ENCODE measurements at regions not wholly inside any gene's neighbourhood (a gene's known extent, or its start where the extent isn't known, plus 50 kb on each side); places are given as distances from the start of the nearest gene placed in this dataset.

- no peaks in the 10 kb centered on the region for H3K36me3 ChIP-seq (ENCODE audit: control insufficient read depth in 4 of 4, insufficient read depth in 4 of 4, low read length in 3 of 4)
- no peak overlapping the region for H3K27ac ChIP-seq (ENCODE audit: insufficient read depth in 1 of 2, low read depth in 1 of 2, low read length in 2 of 2, poor library complexity in 1 of 2, severe bottlenecking in 2 of 2)
- no peak overlapping the region for H3K4me3 ChIP-seq (ENCODE audit: control insufficient read depth in 1 of 7, extremely low read depth in 1 of 7, insufficient read depth in 4 of 7, low read depth in 2 of 7, low read length in 6 of 7)
- H3K27me3 ChIP-seq (replicated peaks in 2 of 5; ENCODE audit: control insufficient read depth in 4 of 5, insufficient read depth in 5 of 5, low read length in 4 of 5) = no peaks in the 10 kb centered on the region
- POLR2A ChIA-PET = no interaction called here
- H3K4me1 ChIP-seq (ENCODE audit: control extremely low read depth in 1 of 4, control insufficient read depth in 4 of 4, insufficient read depth in 4 of 4, low read length in 3 of 4) = no peaks in the 10 kb centered on the region
- no peak for DNase-seq
- H3K9me3 ChIP-seq (ENCODE audit: control extremely low read depth in 1 of 5, control insufficient read depth in 4 of 5, insufficient read depth in 2 of 5, low read depth in 1 of 5, low read length in 4 of 5) = no peaks in the 10 kb centered on the region
- CTCF ChIA-PET = interaction anchor here (0.7 kb wide), 1 partner anchor 14 kb away, joined by 3 read pairs; no protein-coding TSS in a partner anchor
These were observed 253.6 kb upstream of the PEX5L start for GRCh38 chr3:180290300-180290699.

- Histone ChIP-seq H3K27ac (ENCODE audit: insufficient read depth in 1 of 2, low read depth in 1 of 2, low read length in 2 of 2, poor library complexity in 1 of 2, severe bottlenecking in 2 of 2) (no peak overlapping the region), H3K36me3 (ENCODE audit: control insufficient read depth in 4 of 4, insufficient read depth in 4 of 4, low read length in 3 of 4) (no peaks in the 10 kb centered on the region), H3K9me3 (ENCODE audit: control extremely low read depth in 1 of 5, control insufficient read depth in 4 of 5, insufficient read depth in 2 of 5, low read depth in 1 of 5, low read length in 4 of 5) (no peaks in the 10 kb centered on the region), H3K4me3 (ENCODE audit: control insufficient read depth in 1 of 7, extremely low read depth in 1 of 7, insufficient read depth in 4 of 7, low read depth in 2 of 7, low read length in 6 of 7) (no peak overlapping the region), H3K27me3 (replicated peaks in 2 of 5; ENCODE audit: control insufficient read depth in 4 of 5, insufficient read depth in 5 of 5, low read length in 4 of 5) (no peaks in the 10 kb centered on the region), H3K4me1 (ENCODE audit: control extremely low read depth in 1 of 4, control insufficient read depth in 4 of 4, insufficient read depth in 4 of 4, low read length in 3 of 4) (no peaks in the 10 kb centered on the region)
- WGBS (ENCODE audit: insufficient coverage) = 100% methylated on average over 1 of the region's 1 CpG
- ChIA-PET POLR2A (no interaction called here), CTCF (no interaction called here)
- DNase-seq = no peak
These were observed 257.7 kb upstream of the PEX5L start for GRCh38 chr3:180294282-180295027.

- 68% methylated on average over 2 of the region's 2 CpGs for WGBS (ENCODE audit: insufficient coverage)
- H3K36me3 ChIP-seq (ENCODE audit: control insufficient read depth in 4 of 4, insufficient read depth in 4 of 4, low read length in 3 of 4) = no peaks in the 10 kb centered on the region
- H3K4me1 ChIP-seq (ENCODE audit: control extremely low read depth in 1 of 4, control insufficient read depth in 4 of 4, insufficient read depth in 4 of 4, low read length in 3 of 4) = no peaks in the 10 kb centered on the region
- no peak overlapping the region for H3K4me3 ChIP-seq (ENCODE audit: control insufficient read depth in 1 of 7, extremely low read depth in 1 of 7, insufficient read depth in 4 of 7, low read depth in 2 of 7, low read length in 6 of 7)
- H3K27me3 ChIP-seq (replicated peaks in 2 of 5; ENCODE audit: control insufficient read depth in 4 of 5, insufficient read depth in 5 of 5, low read length in 4 of 5) = no peaks in the 10 kb centered on the region
- CTCF ChIA-PET = no interaction called here
- DNase-seq = no peak
- POLR2A ChIA-PET = no interaction called here
- no peaks in the 10 kb centered on the region for H3K9me3 ChIP-seq (ENCODE audit: control extremely low read depth in 1 of 5, control insufficient read depth in 4 of 5, insufficient read depth in 2 of 5, low read depth in 1 of 5, low read length in 4 of 5)
- H3K27ac ChIP-seq (ENCODE audit: insufficient read depth in 1 of 2, low read depth in 1 of 2, low read length in 2 of 2, poor library complexity in 1 of 2, severe bottlenecking in 2 of 2) = no peak overlapping the region
These were observed 259.1 kb upstream of the PEX5L start for GRCh38 chr3:180295811-180296210.

GRCh38 chr3:180296971-180297370 is 260.2 kb upstream of the PEX5L start:
- Histone ChIP-seq H3K9me3 (ENCODE audit: control extremely low read depth in 1 of 5, control insufficient read depth in 4 of 5, insufficient read depth in 2 of 5, low read depth in 1 of 5, low read length in 4 of 5) (no peaks in the 10 kb centered on the region), H3K4me3 (ENCODE audit: control insufficient read depth in 1 of 7, extremely low read depth in 1 of 7, insufficient read depth in 4 of 7, low read depth in 2 of 7, low read length in 6 of 7) (no peak overlapping the region), H3K4me1 (ENCODE audit: control extremely low read depth in 1 of 4, control insufficient read depth in 4 of 4, insufficient read depth in 4 of 4, low read length in 3 of 4) (no peaks in the 10 kb centered on the region), H3K27me3 (replicated peaks in 2 of 5; ENCODE audit: control insufficient read depth in 4 of 5, insufficient read depth in 5 of 5, low read length in 4 of 5) (no peaks in the 10 kb centered on the region), H3K36me3 (ENCODE audit: control insufficient read depth in 4 of 4, insufficient read depth in 4 of 4, low read length in 3 of 4) (no peaks in the 10 kb centered on the region), H3K27ac (ENCODE audit: insufficient read depth in 1 of 2, low read depth in 1 of 2, low read length in 2 of 2, poor library complexity in 1 of 2, severe bottlenecking in 2 of 2) (no peak overlapping the region)
- POLR2A ChIA-PET = no interaction called here
- 95% methylated on average over 2 of the region's 5 CpGs for WGBS (ENCODE audit: insufficient coverage)
- DNase-seq = no peak
- CTCF ChIA-PET = no interaction called here

DNA sequence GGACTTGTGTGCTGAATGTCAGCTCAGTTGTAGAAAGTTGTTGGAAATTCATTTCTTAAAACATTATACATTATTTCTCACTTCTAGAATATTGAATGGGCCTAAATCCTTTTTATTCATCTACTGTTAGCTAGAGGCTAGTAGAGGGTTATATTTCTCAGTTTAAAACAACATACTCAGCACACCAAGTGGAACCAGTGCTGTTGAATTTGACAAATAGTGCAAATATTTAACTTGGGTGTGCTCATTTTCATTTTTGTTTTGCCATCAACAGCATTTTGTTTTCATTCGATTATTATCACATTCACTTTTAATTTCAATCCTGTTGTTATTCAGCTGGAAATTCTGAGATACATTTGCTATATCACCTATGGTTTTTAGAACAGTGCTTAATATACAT is 269.4 kb upstream of the PEX5L start:
- WGBS (ENCODE audit: insufficient coverage) = no CpG with 5 or more reads among the region's 1 CpG
- Histone ChIP-seq H3K36me3 (ENCODE audit: control insufficient read depth in 4 of 4, insufficient read depth in 4 of 4, low read length in 3 of 4) (no peaks in the 10 kb centered on the region), H3K27ac (ENCODE audit: insufficient read depth in 1 of 2, low read depth in 1 of 2, low read length in 2 of 2, poor library complexity in 1 of 2, severe bottlenecking in 2 of 2) (no peak overlapping the region), H3K27me3 (replicated peaks in 2 of 5; ENCODE audit: control insufficient read depth in 4 of 5, insufficient read depth in 5 of 5, low read length in 4 of 5) (no peaks in the 10 kb centered on the region), H3K4me3 (ENCODE audit: control insufficient read depth in 1 of 7, extremely low read depth in 1 of 7, insufficient read depth in 4 of 7, low read depth in 2 of 7, low read length in 6 of 7) (no peak overlapping the region), H3K9me3 (ENCODE audit: control extremely low read depth in 1 of 5, control insufficient read depth in 4 of 5, insufficient read depth in 2 of 5, low read depth in 1 of 5, low read length in 4 of 5) (no peaks in the 10 kb centered on the region), H3K4me1 (ENCODE audit: control extremely low read depth in 1 of 4, control insufficient read depth in 4 of 4, insufficient read depth in 4 of 4, low read length in 3 of 4) (no peaks in the 10 kb centered on the region)
- DNase-seq = no peak
- ChIA-PET CTCF (no interaction called here), POLR2A (no interaction called here)

GRCh38 chr3:180306691-180307090 is 270.0 kb upstream of the PEX5L start:
- H3K36me3 ChIP-seq (ENCODE audit: control insufficient read depth in 4 of 4, insufficient read depth in 4 of 4, low read length in 3 of 4) = no peaks in the 10 kb centered on the region
- no peak overlapping the region for H3K4me3 ChIP-seq (ENCODE audit: control insufficient read depth in 1 of 7, extremely low read depth in 1 of 7, insufficient read depth in 4 of 7, low read depth in 2 of 7, low read length in 6 of 7)
- H3K9me3 ChIP-seq (ENCODE audit: control extremely low read depth in 1 of 5, control insufficient read depth in 4 of 5, insufficient read depth in 2 of 5, low read depth in 1 of 5, low read length in 4 of 5) = no peaks in the 10 kb centered on the region
- no peaks in the 10 kb centered on the region for H3K27me3 ChIP-seq (replicated peaks in 2 of 5; ENCODE audit: control insufficient read depth in 4 of 5, insufficient read depth in 5 of 5, low read length in 4 of 5)
- H3K27ac ChIP-seq (ENCODE audit: insufficient read depth in 1 of 2, low read depth in 1 of 2, low read length in 2 of 2, poor library complexity in 1 of 2, severe bottlenecking in 2 of 2) = no peak overlapping the region
- POLR2A ChIA-PET = no interaction called here
- WGBS (ENCODE audit: insufficient coverage) = 86% methylated on average over 7 of the region's 7 CpGs
- no peaks in the 10 kb centered on the region for H3K4me1 ChIP-seq (ENCODE audit: control extremely low read depth in 1 of 4, control insufficient read depth in 4 of 4, insufficient read depth in 4 of 4, low read length in 3 of 4)
- CTCF ChIA-PET = no interaction called here
- DNase-seq = no peak

GRCh38 chr3:180311242-180311641 is 274.5 kb upstream of the PEX5L start:
- no peaks in the 10 kb centered on the region for H3K27me3 ChIP-seq (replicated peaks in 2 of 5; ENCODE audit: control insufficient read depth in 4 of 5, insufficient read depth in 5 of 5, low read length in 4 of 5)
- H3K9me3 ChIP-seq (ENCODE audit: control extremely low read depth in 1 of 5, control insufficient read depth in 4 of 5, insufficient read depth in 2 of 5, low read depth in 1 of 5, low read length in 4 of 5) = no peaks in the 10 kb centered on the region
- 63% methylated on average over 1 of the region's 1 CpG for WGBS (ENCODE audit: insufficient coverage)
- no peaks in the 10 kb centered on the region for H3K36me3 ChIP-seq (ENCODE audit: control insufficient read depth in 4 of 4, insufficient read depth in 4 of 4, low read length in 3 of 4)
- ChIA-PET CTCF (no interaction called here), POLR2A (no interaction called here)
- H3K4me1 ChIP-seq (ENCODE audit: control extremely low read depth in 1 of 4, control insufficient read depth in 4 of 4, insufficient read depth in 4 of 4, low read length in 3 of 4) = no peaks in the 10 kb centered on the region
- no peak overlapping the region for H3K27ac ChIP-seq (ENCODE audit: insufficient read depth in 1 of 2, low read depth in 1 of 2, low read length in 2 of 2, poor library complexity in 1 of 2, severe bottlenecking in 2 of 2)
- no peak for DNase-seq
- no peak overlapping the region for H3K4me3 ChIP-seq (ENCODE audit: control insufficient read depth in 1 of 7, extremely low read depth in 1 of 7, insufficient read depth in 4 of 7, low read depth in 2 of 7, low read length in 6 of 7)
